Glutamatergic neuron (in vitro differentiated cells): ENCODE measurements at regions not wholly inside any gene's neighbourhood (a gene's known extent, or its start where the extent isn't known, plus 50 kb on each side); places are given as distances from the start of the nearest gene placed in this dataset.

Source experiments
- DNase-seq: peaks from one replicate; pipeline ENCODE4 v3.0.0; 2022
- H3K27ac Mint-ChIP-seq: one replicate; pipeline ENCODE4 v1.8.0; 2020; ENCODE audit warnings: mild to moderate bottlenecking, mixed read lengths, inconsistent platforms; ENCODE audit not compliant: unreplicated experiment
- H3K27me3 Mint-ChIP-seq: one replicate; pipeline ENCODE4 v1.8.0; 2020; ENCODE audit warnings: mild to moderate bottlenecking, moderate library complexity, mixed read lengths, inconsistent platforms; ENCODE audit not compliant: unreplicated experiment
- H3K36me3 Mint-ChIP-seq: one replicate; pipeline ENCODE4 v1.8.0; 2020; ENCODE audit warnings: mild to moderate bottlenecking, mixed read lengths, inconsistent platforms; ENCODE audit not compliant: unreplicated experiment
- H3K4me1 Mint-ChIP-seq: one replicate; pipeline ENCODE4 v1.8.0; 2020; ENCODE audit warnings: mild to moderate bottlenecking, low read depth, mixed read lengths, inconsistent platforms; ENCODE audit not compliant: unreplicated experiment
- H3K4me3 Mint-ChIP-seq: one replicate; pipeline ENCODE4 v1.8.0; 2020; ENCODE audit warnings: mild to moderate bottlenecking, mixed read lengths, inconsistent platforms; ENCODE audit not compliant: unreplicated experiment
- H3K9me3 Mint-ChIP-seq: one replicate; pipeline ENCODE4 v1.8.0; 2020; ENCODE audit warnings: mild to moderate bottlenecking, moderate library complexity, mixed read lengths, inconsistent platforms; ENCODE audit not compliant: unreplicated experiment
- CTCF ChIP-seq: fragments of 200-600 bp; sonication (generic); IDR thresholded peaks from one replicate; pipeline ENCODE4 v1.5.0; 2021; ENCODE audit not compliant: partially characterized antibody, unreplicated experiment

GRCh38 chr20:63105211-63106107 lies 98.7 kb upstream of the BHLHE23 start:
- Mint-ChIP-seq H3K9me3 (peaks cover 2% of the 10 kb centered on the region), H3K36me3 (peaks cover 5% of the 10 kb centered on the region), H3K27me3 (peaks cover 11% of the 10 kb centered on the region), H3K4me1 (no peaks in the 10 kb centered on the region), H3K4me3 (no peak overlapping the region), H3K27ac (no peak overlapping the region)
- DNase-seq = no peak
- TF ChIP-seq CTCF = no peak

GRCh38 chr20:63104312-63105181 lies 97.8 kb upstream of the BHLHE23 start:
- Mint-ChIP-seq H3K9me3 (peaks cover 2% of the 10 kb centered on the region), H3K36me3 (peaks cover 5% of the 10 kb centered on the region), H3K27ac (no peak overlapping the region), H3K4me1 (no peaks in the 10 kb centered on the region), H3K4me3 (no peak overlapping the region), H3K27me3 (peaks cover 13% of the 10 kb centered on the region)
- DNase-seq = no peak
- no peak for TF ChIP-seq CTCF

- Mint-ChIP-seq H3K27me3 (peaks cover 12% of the 10 kb centered on the region), H3K27ac (no peak overlapping the region), H3K9me3 (peaks cover 2% of the 10 kb centered on the region), H3K4me3 (no peak overlapping the region), H3K4me1 (no peaks in the 10 kb centered on the region), H3K36me3 (peaks cover 4% of the 10 kb centered on the region)
- DNase-seq = peak; percentile 29
- no peak for TF ChIP-seq CTCF
Measured at GRCh38 chr20:63103402-63104311, 96.9 kb upstream of the BHLHE23 start.

- TF ChIP-seq CTCF = no peak
- Mint-ChIP-seq H3K27ac (no peak overlapping the region), H3K27me3 (peaks cover 9% of the 10 kb centered on the region), H3K4me3 (no peak overlapping the region), H3K9me3 (no peaks in the 10 kb centered on the region), H3K36me3 (no peaks in the 10 kb centered on the region), H3K4me1 (no peaks in the 10 kb centered on the region)
- peak; percentile 37 for DNase-seq
Measured at GRCh38 chr20:63102721-63103375, 96.1 kb upstream of the BHLHE23 start.
